ENCODE measurements at regions not wholly inside any gene's neighbourhood (a gene's known extent, or its start where the extent isn't known, plus 50 kb on each side); places are given as distances from the start of the nearest gene placed in this dataset.

DNA sequence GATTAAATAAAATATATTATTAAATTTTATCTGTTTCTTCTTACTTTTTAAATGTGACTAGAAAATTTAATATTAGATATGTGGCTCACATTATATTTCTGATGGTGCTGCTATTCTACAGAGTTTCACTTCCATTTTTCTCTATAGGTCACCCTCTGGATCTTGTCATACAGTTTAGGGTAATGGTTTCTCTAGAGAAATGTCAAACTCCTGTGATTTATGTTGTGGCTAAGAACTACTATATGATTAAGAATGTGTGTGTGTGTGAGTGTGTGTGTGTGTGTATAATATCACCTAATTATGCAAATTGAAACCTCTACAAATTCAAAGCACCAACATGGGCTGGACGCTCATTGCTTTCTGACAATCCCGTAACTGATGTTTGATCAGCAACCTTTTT, 325.9 kb downstream of the ADAMTS20 start:
- TF ChIP-seq, protein P1, sequence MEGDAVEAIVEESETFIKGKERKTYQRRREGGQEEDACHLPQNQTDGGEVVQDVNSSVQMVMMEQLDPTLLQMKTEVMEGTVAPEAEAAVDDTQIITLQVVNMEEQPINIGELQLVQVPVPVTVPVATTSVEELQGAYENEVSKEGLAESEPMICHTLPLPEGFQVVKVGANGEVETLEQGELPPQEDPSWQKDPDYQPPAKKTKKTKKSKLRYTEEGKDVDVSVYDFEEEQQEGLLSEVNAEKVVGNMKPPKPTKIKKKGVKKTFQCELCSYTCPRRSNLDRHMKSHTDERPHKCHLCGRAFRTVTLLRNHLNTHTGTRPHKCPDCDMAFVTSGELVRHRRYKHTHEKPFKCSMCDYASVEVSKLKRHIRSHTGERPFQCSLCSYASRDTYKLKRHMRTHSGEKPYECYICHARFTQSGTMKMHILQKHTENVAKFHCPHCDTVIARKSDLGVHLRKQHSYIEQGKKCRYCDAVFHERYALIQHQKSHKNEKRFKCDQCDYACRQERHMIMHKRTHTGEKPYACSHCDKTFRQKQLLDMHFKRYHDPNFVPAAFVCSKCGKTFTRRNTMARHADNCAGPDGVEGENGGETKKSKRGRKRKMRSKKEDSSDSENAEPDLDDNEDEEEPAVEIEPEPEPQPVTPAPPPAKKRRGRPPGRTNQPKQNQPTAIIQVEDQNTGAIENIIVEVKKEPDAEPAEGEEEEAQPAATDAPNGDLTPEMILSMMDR (IDR thresholded peaks at IDR 0.05; ENCODE audit: low read depth, low read length) = no peak
- TF ChIP-seq POLR2A (IDR thresholded peaks at IDR 0.05; ENCODE audit: extremely low read depth, insufficient read length) = no peak
